ENCODE measurements at regions not wholly inside any gene's neighbourhood (a gene's known extent, or its start where the extent isn't known, plus 50 kb on each side); places are given as distances from the start of the nearest gene placed in this dataset.
A peak's percentile ranks its signal among the peaks of the same experiment; 100 is the strongest.
"Not testable (repeated sequence)": the region's sequence is repeated elsewhere in the genome, so short reads cannot be mapped to it uniquely, and the experiment has no call there.

- intact Hi-C loops (cut with DNase I): no loop called here
- DNase-seq (ENCODE audit: low spot score): no peak
Observed at GRCh38 chr20:1845163-1845523, 50.1 kb upstream of the SIRPA start.

- intact Hi-C loops (cut with DNase I): no loop called here
- DNase-seq (ENCODE audit: low spot score): no peak
Observed at GRCh38 chr20:1844325-1845162, 50.7 kb upstream of the SIRPA start.

- no peak for DNase-seq (ENCODE audit: low spot score)
- intact Hi-C loops (cut with DNase I): no loop called here
Observed at GRCh38 chr20:1842281-1842680, 52.9 kb upstream of the SIRPA start.

GRCh38 chr20:1841554-1842140 lies 53.6 kb upstream of the SIRPA start:
- DNase-seq (ENCODE audit: low spot score): no peak

GRCh38 chr20:1840817-1841553 lies 54.2 kb upstream of the SIRPA start:
- intact Hi-C loops (cut with DNase I): no loop called here
- DNase-seq (ENCODE audit: low spot score): no peak

More at GRCh38 chr20:1841554-1842140, 53.6 kb upstream of the SIRPA start:
- intact Hi-C loops (cut with DNase I): no loop called here

- DNase-seq (ENCODE audit: low spot score); intact Hi-C loops (cut with DNase I): not testable (repeated sequence)
Observed at GRCh38 chr20:1839376-1840317, 55.6 kb upstream of the SIRPA start.

GRCh38 chr20:1838556-1839279 lies 56.5 kb upstream of the SIRPA start:
- no peak for DNase-seq (ENCODE audit: low spot score)
- intact Hi-C loops (cut with DNase I): no loop called here

GRCh38 chr20:1835186-1836035 lies 59.8 kb upstream of the SIRPA start:
- intact Hi-C loops (cut with DNase I): no loop called here

GRCh38 chr20:1833728-1834726 lies 61.2 kb upstream of the SIRPA start:
- intact Hi-C loops (cut with DNase I): loop anchor here (2.0 to 5.0 kb wide), 2 partner anchors 31 to 58 kb away; no protein-coding TSS in a partner anchor
- DNase-seq (ENCODE audit: low spot score): no peak

More at GRCh38 chr20:1835186-1836035, 59.8 kb upstream of the SIRPA start:
- DNase-seq (ENCODE audit: low spot score): no peak

GRCh38 chr20:1833216-1833615 lies 62.0 kb upstream of the SIRPA start:
- DNase-seq (ENCODE audit: low spot score): no peak
- intact Hi-C loops (cut with DNase I): loop anchor here (2.0 to 5.0 kb wide), 2 partner anchors 30 to 59 kb away; no protein-coding TSS in a partner anchor

GRCh38 chr20:1832634-1833033 lies 62.6 kb upstream of the SIRPA start:
- intact Hi-C loops (cut with DNase I): loop anchor here (2.0 to 5.0 kb wide), 2 partner anchors 30 to 60 kb away; no protein-coding TSS in a partner anchor
- no peak for DNase-seq (ENCODE audit: low spot score)

- intact Hi-C loops (cut with DNase I): loop anchor here (2.0 to 5.0 kb wide), 2 partner anchors 29 to 61 kb away; no protein-coding TSS in a partner anchor
- no peak for DNase-seq (ENCODE audit: low spot score)
Observed at GRCh38 chr20:1831606-1832005, 63.6 kb upstream of the SIRPA start.

- intact Hi-C loops (cut with DNase I): loop anchor here (5.0 kb wide), 1 partner anchor 61 kb away; no protein-coding TSS in a partner anchor
- no peak for DNase-seq (ENCODE audit: low spot score)
Observed at GRCh38 chr20:1831096-1831495, 64.1 kb upstream of the SIRPA start.

- intact Hi-C loops (cut with DNase I): loop anchor here (5.0 kb wide), 1 partner anchor 62 kb away; no protein-coding TSS in a partner anchor
- DNase-seq (ENCODE audit: low spot score): peak; percentile 87
Observed at GRCh38 chr20:1830240-1830639, 65.0 kb upstream of the SIRPA start.

GRCh38 chr20:1829531-1829930 lies 65.7 kb upstream of the SIRPA start:
- DNase-seq (ENCODE audit: low spot score): peak; percentile 69
- intact Hi-C loops (cut with DNase I): no loop called here

- intact Hi-C loops (cut with DNase I): no loop called here
- no peak for DNase-seq (ENCODE audit: low spot score)
Observed at GRCh38 chr20:1828786-1829131, 66.4 kb upstream of the SIRPA start.
